A172 (cell line): ENCODE measurements at regions not wholly inside any gene's neighbourhood (a gene's known extent, or its start where the extent isn't known, plus 50 kb on each side); places are given as distances from the start of the nearest gene placed in this dataset.

Experiments
- DNase-seq: peaks from one replicate; pipeline ENCODE4 v3.0.0-alpha.2; 2015; ENCODE audit warnings: low spot score

DNA sequence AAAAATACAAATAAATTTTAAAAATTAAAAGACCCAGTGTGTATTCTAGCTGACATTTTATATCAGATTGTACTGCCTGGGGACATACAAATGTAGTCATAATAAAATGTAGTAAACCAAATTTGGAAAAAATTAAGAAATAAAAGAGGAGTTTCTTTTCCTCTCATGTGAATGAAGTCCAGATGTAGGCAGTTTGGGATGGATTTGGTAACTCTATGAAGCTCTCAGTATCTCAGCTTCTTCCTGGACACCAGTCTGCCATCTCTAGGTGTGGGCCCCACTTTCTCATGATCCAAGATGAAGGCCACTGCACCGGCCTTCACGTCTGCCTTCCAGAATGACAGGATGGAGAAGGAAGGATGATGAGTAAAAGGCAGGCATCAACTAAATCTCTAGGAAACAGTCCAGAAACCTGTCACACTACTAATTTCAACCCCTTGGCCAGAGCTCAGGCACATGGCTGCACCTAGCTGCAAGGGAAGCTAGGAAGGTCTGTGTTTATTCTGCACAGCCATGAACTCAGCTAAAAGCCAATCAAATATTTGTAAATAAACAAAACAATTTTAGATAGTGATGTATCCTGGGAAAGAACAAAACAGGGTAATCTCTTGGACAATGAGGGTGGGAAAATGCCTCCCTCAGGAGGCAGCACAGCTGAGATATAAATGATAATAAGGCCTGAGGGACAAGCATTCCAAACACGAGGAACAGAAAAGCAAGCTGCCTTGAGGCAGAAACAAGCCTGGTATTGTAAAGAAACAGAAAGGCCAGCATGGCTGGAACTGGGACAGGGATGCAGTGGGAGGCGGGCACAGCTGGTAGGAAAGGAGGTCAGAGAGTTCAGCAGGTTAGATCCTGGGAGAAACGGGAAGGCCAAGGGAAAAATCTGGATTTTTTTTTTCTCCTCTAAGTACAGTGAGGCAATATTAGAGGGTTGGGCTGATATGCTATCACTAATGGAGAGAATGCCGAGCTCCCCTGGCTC lies 88.5 kb upstream of the PTPN1 start:
- no peak for DNase-seq

DNA sequence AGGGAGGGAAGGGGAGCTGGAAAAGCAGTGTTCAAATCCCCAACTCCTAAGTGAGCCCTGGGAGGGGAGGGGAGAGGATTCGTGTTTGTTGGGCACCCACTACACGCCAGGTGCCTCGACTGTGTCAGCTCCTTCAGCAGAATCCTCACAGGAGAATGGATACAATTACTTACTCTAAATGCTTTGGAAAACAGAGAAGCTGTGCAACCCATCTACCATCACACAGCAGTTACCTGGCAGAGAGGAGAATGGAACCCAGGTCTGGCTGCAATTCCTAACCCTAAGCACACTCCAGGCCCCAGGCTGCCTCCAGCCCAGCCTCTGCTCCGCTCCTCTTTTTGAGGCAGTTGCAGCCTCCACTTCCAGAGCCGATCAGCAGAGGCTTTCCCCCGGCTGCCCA lies 86.4 kb upstream of the PTPN1 start:
- DNase-seq = no peak

DNA sequence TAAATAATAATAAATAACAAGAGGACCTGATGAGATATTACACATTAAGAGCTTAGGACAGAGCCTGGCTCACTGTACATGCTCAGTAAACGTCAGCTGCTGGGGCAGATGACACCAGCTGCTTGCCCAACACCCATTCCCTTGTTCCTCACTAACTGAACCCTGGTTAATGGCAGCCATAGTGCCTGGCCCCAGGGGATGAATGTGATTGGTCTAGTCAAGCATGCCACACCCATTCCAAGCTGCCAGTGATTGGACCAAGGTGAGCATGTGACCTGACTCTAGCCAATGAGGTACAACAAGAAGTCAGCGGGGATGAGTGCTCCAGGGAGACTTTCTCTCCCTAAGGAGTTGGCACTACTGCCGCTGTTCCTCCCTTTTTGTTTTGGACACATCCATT lies 85.1 kb upstream of the PTPN1 start:
- DNase-seq = peak; percentile 59

DNA sequence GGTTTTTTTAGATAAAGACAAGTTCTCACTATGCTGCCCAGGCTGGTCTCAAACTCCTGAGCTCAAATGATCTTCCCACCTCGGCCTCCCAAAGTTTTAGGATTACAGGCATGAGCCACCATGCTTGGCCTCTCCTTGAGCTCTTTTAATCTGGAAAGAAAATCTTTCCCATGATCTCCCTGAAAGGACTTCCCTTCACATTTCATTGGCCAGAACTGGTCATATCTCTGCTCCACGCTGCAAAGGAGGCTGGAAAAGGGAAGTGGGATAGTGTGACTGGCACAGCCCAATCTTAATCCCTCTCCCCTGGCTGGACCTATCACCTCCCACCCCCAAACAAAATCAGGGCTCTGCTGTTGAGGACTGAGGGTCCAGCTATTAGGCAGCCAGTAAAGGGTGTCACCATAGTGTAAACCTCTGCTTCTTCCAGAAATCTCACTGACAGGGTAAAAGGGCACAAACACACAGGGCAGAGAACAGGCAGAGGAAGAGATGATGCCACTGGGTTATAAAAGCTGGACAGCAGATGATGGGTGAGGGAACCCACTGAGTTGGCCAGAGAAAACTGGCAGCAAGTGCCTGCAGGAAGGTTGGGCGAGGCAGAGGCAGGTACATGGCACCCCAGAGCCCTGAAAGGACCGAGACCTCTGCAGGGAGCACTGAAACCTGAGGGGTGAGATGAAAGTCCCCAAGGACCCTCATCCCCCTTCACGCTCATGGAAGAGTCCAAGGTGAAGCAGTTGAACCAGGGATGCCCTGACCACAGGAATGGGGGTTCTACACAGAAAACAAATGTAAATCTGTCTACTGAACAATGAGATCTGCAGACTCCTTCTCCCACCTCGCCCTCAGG lies 83.1 kb upstream of the PTPN1 start:
- no peak for DNase-seq

DNA sequence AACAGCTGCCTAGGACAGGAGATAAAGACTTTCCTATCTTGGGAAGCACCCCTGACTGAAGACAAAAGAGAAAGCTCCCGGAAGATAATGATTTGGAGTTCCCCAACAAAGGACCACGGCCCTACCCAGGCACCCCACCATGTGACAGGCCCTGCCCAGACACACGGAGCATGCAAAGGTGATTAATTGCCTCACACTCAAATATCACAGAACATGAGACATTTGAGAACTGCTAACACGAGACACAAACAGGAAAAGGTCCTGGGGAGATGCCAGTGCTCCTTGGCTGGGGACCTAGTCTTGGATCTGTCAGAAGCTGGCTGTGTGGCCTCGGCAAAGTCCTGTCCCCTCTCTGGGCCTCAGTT lies 82.5 kb upstream of the PTPN1 start:
- DNase-seq = peak; percentile 55

DNA sequence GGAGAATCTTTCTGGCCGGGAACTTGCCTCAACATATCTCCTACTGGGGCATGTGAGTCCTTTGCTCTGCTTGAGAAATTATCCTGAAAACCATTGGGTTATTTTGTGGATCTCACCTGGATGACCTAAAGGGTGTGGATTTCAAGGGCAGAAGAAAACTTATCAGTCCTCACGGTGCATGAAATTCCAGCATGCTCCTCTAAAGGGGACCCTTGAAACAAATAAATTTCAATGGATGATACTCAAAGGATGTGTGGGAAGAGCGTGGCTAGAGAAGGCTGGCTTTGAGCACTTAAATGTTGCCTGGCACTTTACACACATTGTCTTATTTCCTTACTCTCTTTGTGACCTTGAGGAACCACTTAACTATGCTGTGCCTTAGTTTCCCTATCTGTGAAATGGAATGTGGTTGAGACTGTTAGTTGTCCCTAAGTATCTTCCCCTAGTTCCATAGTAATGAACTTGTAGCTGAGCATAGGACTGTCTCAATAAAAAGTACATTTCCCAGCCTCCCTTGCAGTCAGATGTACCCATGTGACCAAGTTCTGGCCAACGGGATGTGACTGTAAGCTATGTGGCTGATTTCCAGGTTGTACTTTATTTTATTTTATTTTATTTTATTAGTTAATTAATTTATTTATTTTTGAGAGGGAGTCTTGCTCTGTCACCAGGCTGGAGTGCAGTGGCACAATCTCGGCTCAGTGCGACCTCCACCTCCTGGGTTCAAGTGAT lies 81.9 kb upstream of the PTPN1 start:
- DNase-seq = no peak

DNA sequence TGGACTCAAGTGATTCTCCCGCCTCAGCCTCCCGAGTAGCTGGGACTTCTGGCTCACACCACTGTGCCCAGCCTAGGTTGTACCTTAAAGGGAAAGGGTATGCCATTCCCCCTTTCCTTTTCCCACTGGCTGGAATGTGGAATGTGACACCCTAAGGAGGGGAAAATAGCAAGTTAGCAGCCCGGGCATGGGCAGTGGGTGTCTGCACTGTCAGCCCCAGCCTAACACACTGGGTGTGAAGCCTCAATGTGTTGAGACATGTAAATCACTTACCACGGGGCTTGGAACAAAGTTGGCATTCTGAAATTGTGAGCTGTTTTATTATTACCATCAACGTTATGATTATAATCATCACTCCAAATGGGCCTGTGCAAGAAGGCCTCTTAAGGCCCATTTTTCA lies 80.8 kb upstream of the PTPN1 start:
- no peak for DNase-seq

DNA sequence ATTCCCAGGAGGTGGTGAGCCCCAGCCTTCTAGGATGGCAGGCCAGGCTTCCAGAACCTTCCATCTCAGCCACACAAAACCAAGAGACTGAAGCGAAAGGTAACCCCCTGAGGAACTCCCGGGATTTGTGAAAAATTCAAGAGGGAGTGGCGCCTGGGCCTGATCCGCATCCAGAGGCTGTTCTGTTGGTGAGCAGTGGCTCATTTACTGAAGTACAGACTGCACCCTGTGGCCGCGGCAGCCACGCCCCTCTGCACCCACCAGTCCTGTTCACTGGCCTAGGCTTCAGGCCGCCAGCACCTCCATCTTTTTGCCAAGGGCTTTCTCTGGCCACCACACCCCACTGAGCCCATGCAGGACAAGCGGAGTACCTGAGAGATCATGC lies 79.1 kb upstream of the PTPN1 start:
- DNase-seq = no peak

DNA sequence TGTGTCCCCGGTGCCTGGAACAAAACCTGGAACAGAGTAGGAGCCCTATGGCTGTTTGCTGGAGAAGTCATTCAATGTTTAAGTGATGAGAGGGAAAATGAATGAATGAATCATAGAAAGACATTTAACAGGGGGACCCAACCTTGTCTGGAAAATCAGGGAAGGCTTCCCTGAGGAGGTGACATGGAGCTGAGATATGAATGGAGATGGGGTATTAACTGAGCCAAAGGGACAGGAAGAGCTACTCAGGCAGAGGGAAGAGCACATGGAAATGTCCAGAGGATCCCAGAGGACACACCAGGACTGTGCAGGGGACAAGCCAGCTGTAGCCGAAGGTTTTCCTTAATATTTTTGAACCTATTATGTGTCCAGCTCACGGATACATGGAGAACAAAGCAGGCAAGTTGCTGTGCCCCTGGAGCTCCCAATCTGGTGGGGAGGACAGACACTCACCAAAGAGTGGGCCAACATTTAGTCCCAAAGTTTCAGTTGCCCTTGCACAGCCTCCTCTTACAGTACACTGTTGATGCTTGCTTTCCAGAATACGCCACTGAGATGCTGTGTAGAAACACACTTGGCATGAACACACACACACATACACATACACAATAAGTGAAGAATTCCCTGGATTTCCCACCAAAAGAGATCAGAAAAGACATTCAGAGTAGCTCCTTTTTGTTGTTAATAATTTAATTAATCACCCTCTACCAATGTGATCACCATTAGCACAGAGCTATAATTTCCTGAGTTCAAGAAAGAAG lies 77.0 kb upstream of the PTPN1 start:
- no peak for DNase-seq

DNA sequence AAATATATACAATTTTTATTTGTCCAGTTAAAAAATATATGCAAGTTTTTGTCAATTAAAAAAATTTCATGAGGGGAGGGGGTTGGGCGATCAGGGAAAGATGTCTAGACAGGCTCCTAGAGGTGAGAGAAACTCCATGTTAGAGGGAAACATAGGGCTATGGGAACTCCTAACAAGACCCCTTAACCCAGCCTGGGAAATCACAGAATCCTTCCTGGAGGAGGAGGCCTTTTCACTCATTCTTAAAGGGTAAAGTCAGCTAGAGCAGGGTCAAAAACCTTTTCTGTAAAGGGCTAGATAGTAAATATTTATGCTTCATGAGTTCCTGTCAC lies 75.9 kb upstream of the PTPN1 start:
- DNase-seq = no peak

DNA sequence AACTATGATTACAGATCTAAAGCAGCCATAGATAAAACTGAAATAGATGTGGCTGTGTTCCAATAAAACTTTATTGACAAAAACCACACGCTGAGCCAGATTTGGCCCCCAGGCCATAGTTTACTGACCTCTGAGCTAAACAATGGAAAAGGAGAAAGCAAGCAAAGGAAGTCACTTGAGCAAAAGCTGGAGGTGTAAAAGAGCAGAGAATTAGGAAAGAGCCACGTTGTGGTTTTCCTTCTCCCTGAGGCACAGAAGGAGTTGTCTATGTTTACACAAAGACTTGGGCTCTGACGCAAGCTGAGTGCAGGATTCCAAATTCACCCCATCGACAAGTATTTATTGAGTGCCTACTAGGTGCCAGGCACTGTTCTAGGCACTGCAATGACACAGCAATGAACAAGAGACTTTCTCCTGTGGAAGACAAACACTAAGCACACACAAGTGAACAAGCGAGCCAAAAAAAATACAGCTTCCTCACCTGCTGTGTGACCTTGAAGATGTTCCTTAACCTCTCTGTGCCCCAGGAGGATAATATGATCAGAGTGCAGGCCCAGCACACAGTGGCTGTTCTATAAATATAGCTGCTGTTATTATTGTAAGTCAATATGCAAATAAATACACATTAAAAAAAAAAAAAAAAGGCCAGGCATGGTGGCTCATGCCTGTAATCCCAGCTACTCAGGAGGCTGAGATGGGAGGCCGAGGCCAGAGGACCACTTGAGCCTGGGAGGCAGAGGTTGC lies 75.4 kb upstream of the PTPN1 start:
- DNase-seq = peak; percentile 59

DNA sequence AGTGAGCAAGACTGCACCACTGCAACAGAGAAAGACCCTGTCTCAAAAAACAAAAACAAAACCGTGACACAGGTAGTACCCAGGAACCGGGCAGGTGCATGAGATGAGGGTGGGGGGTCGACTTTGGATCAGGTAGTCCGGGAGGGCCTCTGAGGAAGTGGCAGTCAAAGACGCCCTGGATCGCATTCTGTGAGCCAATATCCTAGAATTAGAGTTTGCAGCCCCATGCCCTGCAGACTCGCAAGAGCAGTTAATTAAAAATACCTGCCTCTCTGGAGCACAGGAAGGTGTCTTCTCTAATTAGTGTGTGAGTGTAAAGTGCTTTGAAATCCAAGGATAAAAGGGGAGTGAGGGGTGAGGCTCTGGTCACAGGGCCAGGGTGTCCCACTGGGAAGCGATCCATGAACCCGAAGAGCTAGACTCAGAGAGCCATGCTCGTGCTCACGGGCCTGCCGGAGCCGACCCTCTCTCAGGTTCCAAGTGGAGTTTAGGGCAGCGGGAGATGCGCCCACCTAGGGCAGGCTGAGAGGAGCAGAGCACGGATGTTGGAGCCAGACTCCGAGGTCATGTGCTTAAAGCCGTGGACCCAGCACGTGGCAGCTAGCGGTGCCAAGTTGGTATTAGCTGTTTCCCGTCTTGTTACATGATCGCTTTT lies 74.7 kb upstream of the PTPN1 start:
- no peak for DNase-seq

DNA sequence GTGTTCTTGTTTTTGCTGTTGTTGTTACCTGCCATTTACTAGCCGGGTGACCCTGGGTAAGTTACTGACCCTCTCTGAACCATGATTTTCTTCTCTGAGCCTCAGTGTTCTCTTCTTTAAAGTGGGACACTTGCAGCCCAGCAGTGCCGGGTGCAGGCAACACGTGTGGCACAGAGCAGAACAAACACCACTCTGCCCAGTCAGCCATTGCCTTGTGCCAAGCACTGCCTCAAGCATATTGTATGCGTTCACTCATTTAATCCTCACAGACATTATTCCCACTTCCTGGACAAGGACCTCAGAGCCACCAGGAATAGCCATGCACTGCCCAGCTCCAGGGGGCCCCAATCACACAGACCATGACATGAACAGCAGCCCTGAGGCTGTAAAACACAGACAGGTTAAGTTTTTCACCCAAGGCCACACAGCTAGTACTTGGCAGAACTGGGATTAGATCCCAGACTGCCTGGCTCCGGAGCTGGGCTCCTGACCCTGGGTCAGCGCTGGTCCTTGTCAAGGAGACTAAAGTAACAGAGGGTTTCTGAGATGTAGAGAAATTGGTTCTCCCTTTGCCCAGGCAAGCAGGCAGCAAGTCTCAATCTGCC lies 74.0 kb upstream of the PTPN1 start:
- no peak for DNase-seq

DNA sequence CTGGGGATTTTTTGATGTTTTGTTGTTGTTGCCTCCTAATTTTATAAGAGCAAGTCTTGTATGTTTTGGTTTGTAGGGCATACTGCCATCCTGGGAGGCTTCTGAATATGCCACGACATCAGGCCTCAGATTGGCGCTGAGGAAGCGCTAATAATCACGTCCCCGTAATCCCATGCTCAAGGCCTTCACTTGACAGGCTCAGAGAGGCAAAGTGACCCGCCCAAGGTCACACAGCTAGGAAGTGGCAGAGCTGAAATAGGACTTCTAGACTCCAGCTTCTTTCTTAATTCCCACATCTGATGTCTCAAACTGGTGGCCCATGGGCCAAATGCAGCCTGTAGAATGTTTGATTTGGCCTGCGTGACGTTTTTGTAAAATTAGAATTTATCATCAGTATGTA lies 73.5 kb upstream of the PTPN1 start:
- no peak for DNase-seq

DNA sequence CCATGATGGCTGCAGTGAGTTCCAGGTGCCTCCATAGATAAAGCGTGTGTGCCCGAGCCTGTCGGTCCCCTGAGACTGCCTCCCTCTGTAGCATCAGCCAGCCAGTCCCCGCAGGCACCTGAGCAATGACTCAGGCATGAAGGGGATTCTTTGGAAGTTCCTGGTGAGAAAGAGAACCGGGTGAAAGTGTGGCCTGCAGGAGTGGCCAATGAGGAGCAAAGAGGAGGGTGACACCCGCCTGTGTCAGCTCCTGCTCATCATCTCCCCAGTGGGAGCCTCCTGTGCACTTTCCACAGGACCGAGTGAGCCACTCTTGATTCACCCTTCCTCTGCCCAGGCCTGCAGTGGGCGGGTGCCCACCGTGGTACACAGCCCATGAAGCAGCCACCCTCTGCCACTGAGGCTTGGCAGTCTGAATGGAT lies 71.2 kb upstream of the PTPN1 start:
- DNase-seq = peak; percentile 98

DNA sequence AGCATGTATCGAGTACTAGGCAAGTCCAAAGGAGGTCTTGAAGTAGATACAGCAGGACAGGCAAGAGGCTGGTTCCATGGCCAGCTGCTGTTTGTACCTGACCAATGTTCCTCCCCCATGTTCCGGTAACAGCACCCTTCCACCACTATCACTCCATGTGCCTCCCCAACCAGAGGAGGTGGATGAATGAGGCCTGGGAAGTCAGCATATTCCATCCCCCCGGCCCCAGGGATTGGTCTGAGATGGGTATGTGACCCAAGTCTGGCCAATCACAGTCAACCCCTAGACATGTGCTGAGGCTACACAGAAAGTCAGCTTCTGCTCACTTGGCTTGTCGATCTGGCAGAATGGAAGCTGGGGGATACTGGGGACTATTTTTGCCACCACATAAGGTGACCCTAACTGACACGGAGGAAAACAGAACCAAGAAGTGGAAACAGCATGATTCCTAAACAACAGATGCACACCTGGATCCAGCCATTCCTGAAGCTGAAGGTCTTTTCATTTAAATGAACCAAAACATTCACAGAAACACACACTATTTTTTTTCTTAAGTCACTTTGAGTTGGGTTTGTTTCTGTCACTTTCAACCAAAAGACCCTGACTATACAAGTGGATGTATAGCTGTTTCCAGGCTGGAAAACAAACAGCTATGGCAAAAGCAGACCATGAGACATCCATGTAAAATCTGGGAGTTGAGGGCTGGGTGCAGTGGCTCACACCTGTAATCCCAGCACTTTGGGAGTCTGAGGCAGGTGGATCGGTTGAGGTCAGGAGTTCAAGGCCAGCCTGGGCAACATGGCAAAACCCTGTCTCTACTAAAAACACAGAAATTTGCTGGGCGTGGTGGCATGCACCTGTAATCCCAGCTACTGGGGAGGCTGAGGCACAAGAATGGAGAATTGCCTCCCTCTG lies 70.4 kb upstream of the PTPN1 start:
- no peak for DNase-seq

DNA sequence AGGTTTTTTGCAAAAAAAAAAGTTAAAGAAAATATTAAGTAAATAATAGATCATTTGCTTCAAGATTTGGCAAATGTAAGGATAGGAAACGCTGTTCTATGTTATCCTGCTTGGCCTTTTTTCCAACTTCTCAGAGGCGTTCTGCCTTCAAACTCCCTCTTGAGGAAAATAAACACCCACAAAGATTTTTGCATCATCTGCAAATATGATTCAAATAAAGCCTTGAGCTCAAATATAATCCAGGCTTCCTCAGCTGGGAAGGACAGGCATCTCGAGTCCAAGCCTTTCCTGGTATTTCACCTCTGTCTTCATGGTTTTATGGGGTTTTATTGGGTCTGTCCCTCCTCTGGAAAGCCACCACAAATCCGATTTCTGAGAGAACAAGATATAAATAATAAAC lies 67.7 kb upstream of the PTPN1 start:
- DNase-seq = no peak

DNA sequence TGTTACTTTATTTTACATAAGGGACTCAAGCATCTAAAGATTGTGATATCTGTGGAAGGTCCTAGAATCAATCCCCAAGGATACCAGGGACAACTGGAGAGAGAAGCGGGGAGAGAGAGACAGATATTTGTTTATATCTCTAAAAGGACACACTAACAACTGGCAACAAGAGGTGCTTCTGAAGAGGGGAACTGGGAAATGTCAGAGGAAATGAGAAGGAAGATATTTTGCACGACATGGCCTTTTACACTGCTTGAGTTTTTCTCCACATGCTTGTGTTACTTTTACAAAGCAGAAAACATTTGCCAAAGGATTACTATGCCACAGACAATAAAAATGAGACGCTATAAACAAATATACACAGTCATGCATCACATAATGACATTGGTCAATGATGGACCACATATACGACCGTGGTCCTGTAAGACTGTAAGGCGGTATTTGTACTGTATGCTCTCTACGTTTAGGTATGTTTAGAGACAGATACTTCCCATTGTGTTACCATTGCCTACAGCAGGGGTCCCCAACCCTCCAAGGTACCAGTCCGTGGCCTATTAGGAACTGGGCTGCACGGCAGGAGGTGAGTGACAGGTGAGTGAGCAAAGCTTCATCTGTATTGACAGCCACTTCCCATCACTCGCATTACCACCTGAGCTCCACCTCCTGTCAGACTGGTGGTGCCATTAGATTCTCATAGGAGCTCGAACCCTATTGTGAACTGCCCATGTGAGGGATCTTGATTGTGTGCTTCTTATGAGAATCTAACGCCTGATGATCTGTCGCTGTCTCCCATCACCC lies 64.6 kb upstream of the PTPN1 start:
- DNase-seq = no peak
